Neuronal stem cell (in vitro differentiated cells): ENCODE measurements at regions not wholly inside any gene's neighbourhood (a gene's known extent, or its start where the extent isn't known, plus 50 kb on each side); places are given as distances from the start of the nearest gene placed in this dataset.

Experiments used
- DNase-seq: peaks from one replicate; pipeline ENCODE4 v3.0.0-alpha.2; 2013; ENCODE audit warnings: low spot score
- H2AFZ ChIP-seq: one replicate; pipeline ENCODE4 v1.6.1; 2013; ENCODE audit warnings: mild to moderate bottlenecking, low read length, inconsistent platforms
- H2AK5ac ChIP-seq: 2 replicates; pipeline ENCODE4 v1.6.1; 2013; ENCODE audit warnings: low read depth, mild to moderate bottlenecking, inconsistent platforms, low read length, moderate library complexity, mixed read lengths
- H2BK120ac ChIP-seq: 2 replicates; pipeline ENCODE4 v1.6.1; 2013; ENCODE audit warnings: low read depth, mild to moderate bottlenecking, inconsistent platforms, low read length, moderate library complexity, mixed read lengths
- H2BK12ac ChIP-seq: one replicate; pipeline ENCODE4 v1.6.1; 2013; ENCODE audit warnings: low read length, inconsistent platforms
- H2BK15ac ChIP-seq: 2 replicates; pipeline ENCODE4 v1.6.1; 2013; ENCODE audit warnings: mild to moderate bottlenecking, low read length, inconsistent platforms, mixed read lengths
- H2BK5ac ChIP-seq: one replicate; pipeline ENCODE4 v1.6.1; 2013; ENCODE audit warnings: inconsistent platforms, mild to moderate bottlenecking, low read length, moderate library complexity
- H3K14ac ChIP-seq: one replicate; pipeline ENCODE4 v1.6.1; 2013; ENCODE audit warnings: low read length, inconsistent platforms
- H3K18ac ChIP-seq: 2 replicates; pipeline ENCODE4 v1.6.1; 2013; ENCODE audit warnings: low read length, inconsistent platforms
- H3K23ac ChIP-seq: 2 replicates; pipeline ENCODE4 v1.6.1; 2013; ENCODE audit warnings: low read depth, mild to moderate bottlenecking, mixed read lengths, low read length, inconsistent platforms; ENCODE audit not compliant: poor library complexity
- H3K27ac ChIP-seq: replicated peaks from 3 replicates; pipeline ENCODE4 v1.5.1; 2013; ENCODE audit warnings: low read length, inconsistent platforms
- H3K27me3 ChIP-seq, 3 experiments: 2 replicates each; pipeline ENCODE4 v1.6.1; 2013; ENCODE audit warnings: low read length in 3 of 3, mild to moderate bottlenecking in 2 of 3, inconsistent platforms in 1 of 3, low read depth in 1 of 3, mixed read lengths in 1 of 3, moderate library complexity in 1 of 3; ENCODE audit not compliant: control insufficient read depth in 3 of 3, insufficient read depth in 3 of 3
- H3K36me3 ChIP-seq, 2 donors: replicated peaks in 1 of 2; 2 replicates each; pipeline ENCODE4 v1.6.1; 2013; ENCODE audit warnings: low read length in 2 of 2; ENCODE audit not compliant: control insufficient read depth in 2 of 2, insufficient read depth in 2 of 2
- H3K4ac ChIP-seq: 2 replicates; pipeline ENCODE4 v1.6.1; 2013; ENCODE audit warnings: inconsistent platforms, mild to moderate bottlenecking, low read length, moderate library complexity
- H3K4me1 ChIP-seq, 2 donors: 1 replicate in 1 of 2; 2 replicates in 1 of 2; pipeline ENCODE4 v1.6.1; 2013; ENCODE audit warnings: low read length in 2 of 2, low read depth in 1 of 2; ENCODE audit not compliant: control insufficient read depth in 2 of 2, insufficient read depth in 1 of 2
- H3K4me2 ChIP-seq: one replicate; pipeline ENCODE4 v1.6.1; 2013; ENCODE audit warnings: mild to moderate bottlenecking, low read length, inconsistent platforms; ENCODE audit not compliant: insufficient read depth, poor library complexity, severe bottlenecking
- H3K4me3 ChIP-seq, 2 donors: 2 replicates each; pipeline ENCODE4 v1.5.1; 2013; ENCODE audit warnings: low read length in 2 of 2, mild to moderate bottlenecking in 2 of 2, inconsistent platforms in 1 of 2, moderate library complexity in 1 of 2
- H3K79me1 ChIP-seq: one replicate; pipeline ENCODE4 v1.6.1; 2013; ENCODE audit warnings: low read depth, mild to moderate bottlenecking, inconsistent platforms, low read length, moderate library complexity
- H3K9ac ChIP-seq: one replicate; pipeline ENCODE4 v1.6.1; 2013; ENCODE audit warnings: mild to moderate bottlenecking, low read depth, low read length, inconsistent platforms; ENCODE audit not compliant: poor library complexity
- H3K9me3 ChIP-seq, 2 donors: replicated peaks in 1 of 2; 2 replicates each; pipeline versions ENCODE3 to v1.6.1; 2013; ENCODE audit warnings: low read length in 2 of 2, mild to moderate bottlenecking in 2 of 2, inconsistent platforms in 1 of 2, low read depth in 1 of 2, mixed read lengths in 1 of 2, moderate library complexity in 1 of 2; ENCODE audit not compliant: control insufficient read depth in 2 of 2, insufficient read depth in 1 of 2
- H4K8ac ChIP-seq: one replicate; pipeline ENCODE4 v1.6.1; 2013; ENCODE audit warnings: low read depth, mild to moderate bottlenecking, inconsistent platforms, low read length, moderate library complexity
- H4K91ac ChIP-seq: one replicate; pipeline ENCODE4 v1.6.1; 2013; ENCODE audit warnings: low read length, low read depth, mild to moderate bottlenecking, inconsistent platforms; ENCODE audit not compliant: poor library complexity
- WGBS, 2 donors: extraction: QIAGEN DNeasy Blood & Tissue Kit; methylation state at CpG; one replicate each; pipeline ENCODE4 v1.1.7; 2013; ENCODE audit warnings: missing lambda C conversion rate in 2 of 2, mixed read lengths in 1 of 2; ENCODE audit not compliant: insufficient read length in 2 of 2, insufficient replicate concordance in 1 of 2; ENCODE audit errors: extremely low coverage in 2 of 2; 5-methylcytosine and 5-hydroxymethylcytosine counted together

DNA sequence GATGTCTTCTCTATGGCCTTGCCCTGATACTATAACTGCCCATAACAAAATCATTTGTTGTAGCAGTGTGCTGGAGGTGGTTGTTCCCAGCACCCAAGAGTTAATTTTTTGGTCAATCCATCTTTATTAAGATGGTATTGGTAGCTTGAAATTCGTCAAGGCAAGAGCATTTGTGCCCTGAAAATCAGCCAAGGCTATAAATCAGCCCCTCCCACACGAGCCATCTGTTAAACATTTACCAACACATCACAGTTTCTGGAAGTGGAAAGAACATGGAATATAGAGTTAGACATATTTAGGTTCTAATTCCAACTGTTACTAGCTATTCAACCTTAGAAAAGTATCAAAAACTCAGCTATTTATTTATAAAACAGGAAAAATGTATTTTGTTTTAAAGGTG, 888.4 kb upstream of the GJE1 start:
- no peak overlapping the region for H3K23ac ChIP-seq
- WGBS, 2 donors: no CpG with 5 or more reads among the region's 2 CpGs

DNA sequence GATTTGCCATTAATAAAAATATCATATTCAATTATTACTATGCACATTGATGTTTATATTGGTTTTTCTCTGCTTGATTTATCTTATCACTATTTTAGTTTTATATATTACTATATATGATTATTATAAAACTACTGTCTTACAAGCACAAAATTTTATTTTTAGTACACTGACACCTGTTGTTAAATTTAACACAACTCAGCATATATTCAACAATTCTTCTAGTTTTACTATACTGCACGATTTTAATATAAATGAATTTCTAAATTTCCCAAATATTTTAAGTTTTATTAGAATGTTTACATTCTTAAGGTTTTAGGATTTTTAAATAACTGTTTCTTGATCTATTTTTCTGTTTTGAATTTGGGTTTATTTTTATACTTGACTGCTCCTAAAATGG, 889.8 kb upstream of the GJE1 start:
- Histone ChIP-seq H2AFZ (no peak overlapping the region), H3K18ac (no peak overlapping the region), H3K4me3 (no peak overlapping the region), H3K36me3 (no peaks in the 10 kb centered on the region), H3K4ac (no peak overlapping the region), H3K79me1 (no peaks in the 10 kb centered on the region), H4K8ac (no peak overlapping the region), H3K27ac (no peak overlapping the region), H3K9ac (no peak overlapping the region), H3K9me3 (peaks cover 0 to 2% of the 10 kb centered on the region in 2 donors), H2BK120ac (no peak overlapping the region), H3K27me3 (no peaks in the 10 kb centered on the region), H2AK5ac (no peak overlapping the region), H3K4me1 (peaks cover 0 to 2% of the 10 kb centered on the region in 2 donors), H3K23ac (no peak overlapping the region), H2BK15ac (no peak overlapping the region), H3K14ac (no peak overlapping the region), H2BK12ac (no peak overlapping the region), H4K91ac (no peak overlapping the region), H3K4me2 (no peak overlapping the region), H2BK5ac (no peak overlapping the region)
- no peak for DNase-seq
- no CpG with 5 or more reads among the region's 1 CpG for WGBS, 2 donors

More for the DNA sequence above, 888.4 kb upstream of the GJE1 start:
- no peak overlapping the region for H3K4me3 ChIP-seq
- H3K9ac ChIP-seq: no peak overlapping the region
- peaks cover 0 to 2% of the 10 kb centered on the region in 2 donors for H3K4me1 ChIP-seq
- no peaks in the 10 kb centered on the region for H3K79me1 ChIP-seq
- no peak overlapping the region for H2BK12ac ChIP-seq
- no peak overlapping the region for H4K91ac ChIP-seq
- DNase-seq: no peak
- H2BK120ac ChIP-seq: no peak overlapping the region
- H3K14ac ChIP-seq: no peak overlapping the region
- H3K18ac ChIP-seq: no peak overlapping the region
- H3K36me3 ChIP-seq: no peaks in the 10 kb centered on the region
- no peak overlapping the region for H4K8ac ChIP-seq
- H3K4ac ChIP-seq: no peak overlapping the region
- no peaks in the 10 kb centered on the region for H3K27me3 ChIP-seq
- H2BK15ac ChIP-seq: no peak overlapping the region
- H2AK5ac ChIP-seq: no peak overlapping the region
- H3K9me3 ChIP-seq: peaks cover 0 to 2% of the 10 kb centered on the region in 2 donors
- no peak overlapping the region for H2AFZ ChIP-seq
- H3K27ac ChIP-seq: no peak overlapping the region
- no peak overlapping the region for H2BK5ac ChIP-seq
- no peak overlapping the region for H3K4me2 ChIP-seq

DNA sequence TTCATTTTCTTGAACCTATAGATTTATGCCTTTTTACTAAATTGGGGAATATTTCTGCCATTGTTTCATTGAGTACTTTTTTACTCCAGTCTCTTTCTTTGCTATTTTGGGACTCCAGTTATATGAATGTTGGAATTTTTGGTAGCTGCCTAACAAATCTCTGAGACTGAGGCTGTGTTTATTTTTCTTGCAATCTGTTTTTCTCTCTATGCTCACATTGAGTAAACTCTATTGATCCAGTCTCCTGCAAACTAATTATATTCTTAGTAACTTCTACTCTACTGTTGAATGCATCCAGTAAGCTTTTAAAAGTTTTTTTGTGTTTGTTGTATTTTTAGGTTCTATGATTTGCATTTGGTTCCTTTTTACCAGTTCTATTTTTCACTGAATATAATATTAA, 903.4 kb upstream of the GJE1 start:
- Histone ChIP-seq H4K91ac (no peak overlapping the region), H3K27ac (no peak overlapping the region), H2AFZ (no peak overlapping the region), H3K79me1 (no peaks in the 10 kb centered on the region), H2AK5ac (no peak overlapping the region), H3K9me3 (no peaks in the 10 kb centered on the region), H2BK5ac (no peak overlapping the region), H3K4me3 (no peak overlapping the region), H2BK15ac (no peak overlapping the region), H3K4me2 (no peak overlapping the region), H3K4me1 (no peaks in the 10 kb centered on the region), H2BK120ac (no peak overlapping the region), H3K9ac (no peak overlapping the region), H3K14ac (no peak overlapping the region), H3K27me3 (no peaks in the 10 kb centered on the region), H3K36me3 (no peaks in the 10 kb centered on the region), H2BK12ac (no peak overlapping the region), H3K18ac (no peak overlapping the region), H3K23ac (no peak overlapping the region), H3K4ac (no peak overlapping the region), H4K8ac (no peak overlapping the region)
- DNase-seq: no peak

DNA sequence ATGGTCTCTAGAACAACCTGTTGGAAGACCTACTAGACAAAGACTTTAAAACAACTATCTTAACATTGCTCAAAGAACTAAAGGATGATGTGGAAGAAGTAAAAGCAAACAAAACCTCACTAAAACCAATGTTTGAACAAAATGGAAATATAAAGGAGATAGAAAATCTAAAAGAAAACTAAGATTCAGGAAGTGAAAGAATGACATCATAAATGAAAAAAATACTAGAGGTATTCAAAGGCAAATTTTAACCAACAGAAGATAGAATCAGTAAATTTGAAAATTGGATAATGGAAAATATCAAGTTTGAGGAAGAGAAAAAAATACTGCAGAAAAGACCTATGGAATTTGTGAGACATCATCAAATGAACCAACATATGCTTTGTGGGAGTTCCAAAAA, 914.1 kb upstream of the GJE1 start:
- Histone ChIP-seq H3K4me2 (no peak overlapping the region), H3K14ac (no peak overlapping the region), H4K91ac (no peak overlapping the region), H3K27me3 (no peaks in the 10 kb centered on the region), H3K4ac (no peak overlapping the region), H2AK5ac (no peak overlapping the region), H3K4me1 (no peaks in the 10 kb centered on the region), H2AFZ (no peak overlapping the region), H3K9me3 (peaks cover 0 to 2% of the 10 kb centered on the region in 2 donors), H3K27ac (no peak overlapping the region), H3K79me1 (no peaks in the 10 kb centered on the region), H3K9ac (no peak overlapping the region), H3K23ac (no peak overlapping the region), H3K18ac (no peak overlapping the region), H2BK120ac (no peak overlapping the region), H2BK12ac (no peak overlapping the region), H2BK15ac (no peak overlapping the region), H3K4me3 (no peak overlapping the region), H4K8ac (no peak overlapping the region), H2BK5ac (no peak overlapping the region), H3K36me3 (no peaks in the 10 kb centered on the region)
- DNase-seq: no peak
